DMS53 treated with DMSO at 0.1 percent for 48 hours (cell line): ENCODE measurements at regions not wholly inside any gene's neighbourhood (a gene's known extent, or its start where the extent isn't known, plus 50 kb on each side); places are given as distances from the start of the nearest gene placed in this dataset.

Experiments
- DNase-seq: peaks from one replicate; lab custom pipeline; 2025; ENCODE audit not compliant: unreplicated experiment; lab: John Stamatoyannopoulos, UW

GRCh38 chr18:57991552-57991951, 52.5 kb upstream of the NEDD4L start:
- DNase-seq = no peak

DNA sequence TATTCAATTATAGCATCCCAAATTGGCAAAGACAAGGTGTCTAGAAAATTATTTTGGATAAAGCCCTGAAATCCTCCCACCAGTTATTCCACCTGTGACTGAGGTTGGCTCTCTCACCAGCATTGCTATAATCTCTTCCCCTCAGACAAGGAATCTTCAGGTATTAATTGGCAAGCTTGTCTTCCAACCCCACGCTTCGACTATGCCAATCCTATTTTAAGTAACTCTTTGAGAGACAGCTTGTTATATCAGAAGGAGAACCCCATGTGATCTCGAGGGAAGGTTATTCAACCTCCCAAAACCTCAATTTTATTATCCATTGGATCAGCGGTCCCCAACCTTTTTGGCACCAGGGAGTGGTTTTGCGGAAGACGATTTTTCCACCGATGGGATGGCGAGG, 54.5 kb upstream of the NEDD4L start:
- no peak for DNase-seq

DNA sequence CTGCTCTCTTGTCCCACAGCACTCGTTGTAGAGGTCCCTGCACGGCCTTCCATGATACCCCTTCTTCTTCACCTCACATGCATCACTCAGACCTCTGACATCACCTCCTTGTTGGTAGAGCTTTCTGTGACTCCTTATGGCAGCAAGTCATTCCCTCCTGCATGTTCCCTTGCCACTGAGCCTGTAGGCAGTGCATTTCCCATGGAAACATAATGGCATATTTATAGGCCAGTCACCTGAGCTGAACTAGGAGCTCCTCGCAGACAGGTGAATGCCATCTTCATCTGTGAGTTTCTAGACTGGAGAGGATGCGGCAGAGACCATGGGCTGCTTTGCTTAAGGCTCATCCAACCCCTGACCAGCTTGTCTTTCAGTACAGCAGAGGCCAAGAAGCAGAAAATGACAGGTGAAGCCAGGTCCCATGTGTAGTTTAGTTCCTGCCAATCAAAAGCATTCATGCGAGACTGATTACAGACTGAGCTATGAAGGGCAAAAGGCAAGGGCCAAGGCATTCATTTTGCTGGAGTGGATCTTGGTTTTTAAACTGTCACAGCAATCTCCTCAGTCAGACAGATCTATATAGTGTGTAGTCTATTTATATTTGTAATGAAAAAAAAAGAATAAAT, 59.4 kb upstream of the NEDD4L start:
- DNase-seq = peak; percentile 13

GRCh38 chr18:57983965-57984364, 60.1 kb upstream of the NEDD4L start:
- no peak for DNase-seq

GRCh38 chr18:57983472-57983871, 60.6 kb upstream of the NEDD4L start:
- no peak for DNase-seq

GRCh38 chr18:57982372-57983021, 61.5 kb upstream of the NEDD4L start:
- DNase-seq = no peak

- DNase-seq = no peak
Measured at GRCh38 chr18:57981308-57982028, 62.6 kb upstream of the NEDD4L start.

DNA sequence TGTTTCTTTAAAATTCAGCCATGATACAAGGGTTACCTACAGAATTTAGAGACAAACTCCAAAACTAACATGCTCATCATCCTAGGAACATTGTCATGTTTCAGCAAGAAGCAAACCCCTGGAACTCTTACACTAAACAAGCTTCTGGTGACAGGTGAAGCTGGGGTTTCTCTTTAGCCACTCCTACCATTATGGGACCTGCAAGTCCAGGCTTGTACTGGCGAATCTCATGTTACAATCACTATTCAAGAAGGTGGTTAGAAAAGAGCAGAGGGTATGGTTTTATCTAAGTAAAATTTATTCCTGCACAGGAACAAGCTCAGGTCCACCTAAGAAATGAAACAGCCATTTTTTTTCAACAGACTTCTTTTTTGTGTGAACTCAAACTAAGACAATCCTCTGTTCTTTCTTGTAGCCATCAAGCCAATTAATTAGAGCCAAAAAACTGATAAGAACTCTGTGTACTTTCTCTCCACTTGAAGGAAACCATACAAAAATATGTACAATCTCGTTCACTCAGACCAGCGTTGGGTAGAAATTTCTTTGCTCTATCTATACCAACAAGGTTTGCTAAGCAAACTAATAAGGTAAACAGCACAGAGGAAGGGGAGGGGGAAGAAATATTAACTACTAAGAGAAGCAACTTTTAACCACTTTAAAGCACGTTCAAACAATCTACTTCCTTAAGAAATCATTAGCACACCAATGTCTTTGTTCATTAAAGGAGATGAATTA, 63.3 kb upstream of the NEDD4L start:
- peak; percentile 84 for DNase-seq

GRCh38 chr18:57976230-57976773, 67.7 kb upstream of the NEDD4L start:
- no peak for DNase-seq

- DNase-seq = no peak
Measured at GRCh38 chr18:57975805-57976204, 68.2 kb upstream of the NEDD4L start.

DNA sequence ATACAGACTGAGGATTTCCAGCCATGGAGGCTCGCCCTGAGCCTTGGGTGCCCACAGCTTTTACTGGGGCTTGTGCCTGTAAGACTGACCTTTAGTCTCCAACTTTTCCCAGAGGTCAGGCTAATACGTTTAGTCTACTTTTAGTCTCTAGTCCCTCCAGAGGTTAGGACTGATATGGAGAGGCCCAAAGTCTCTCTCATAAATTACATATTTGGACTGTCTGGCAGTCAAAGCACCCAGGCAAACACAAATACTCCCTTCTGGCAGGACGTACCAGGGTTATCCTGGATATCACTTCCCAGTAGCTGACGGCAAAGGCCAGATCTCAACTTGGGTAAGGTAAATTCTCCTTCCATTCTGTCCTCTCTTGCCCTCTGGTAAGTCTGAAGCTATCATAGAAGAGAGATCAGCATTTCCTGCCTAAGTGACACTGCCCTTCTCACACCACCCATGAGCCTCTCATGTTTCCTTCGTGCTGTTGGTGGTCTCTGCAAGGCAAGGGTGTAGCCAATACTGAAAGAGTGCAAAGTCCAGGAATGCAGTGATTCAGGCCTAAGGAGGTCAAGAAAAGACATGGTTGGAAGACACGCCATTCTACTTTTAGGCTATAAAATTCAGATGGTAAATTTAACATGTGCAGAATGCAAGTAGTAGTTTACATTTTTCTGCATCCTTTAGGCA, 69.3 kb upstream of the NEDD4L start:
- DNase-seq = no peak

GRCh38 chr18:57973889-57974288, 70.1 kb upstream of the NEDD4L start:
- DNase-seq = no peak

DNA sequence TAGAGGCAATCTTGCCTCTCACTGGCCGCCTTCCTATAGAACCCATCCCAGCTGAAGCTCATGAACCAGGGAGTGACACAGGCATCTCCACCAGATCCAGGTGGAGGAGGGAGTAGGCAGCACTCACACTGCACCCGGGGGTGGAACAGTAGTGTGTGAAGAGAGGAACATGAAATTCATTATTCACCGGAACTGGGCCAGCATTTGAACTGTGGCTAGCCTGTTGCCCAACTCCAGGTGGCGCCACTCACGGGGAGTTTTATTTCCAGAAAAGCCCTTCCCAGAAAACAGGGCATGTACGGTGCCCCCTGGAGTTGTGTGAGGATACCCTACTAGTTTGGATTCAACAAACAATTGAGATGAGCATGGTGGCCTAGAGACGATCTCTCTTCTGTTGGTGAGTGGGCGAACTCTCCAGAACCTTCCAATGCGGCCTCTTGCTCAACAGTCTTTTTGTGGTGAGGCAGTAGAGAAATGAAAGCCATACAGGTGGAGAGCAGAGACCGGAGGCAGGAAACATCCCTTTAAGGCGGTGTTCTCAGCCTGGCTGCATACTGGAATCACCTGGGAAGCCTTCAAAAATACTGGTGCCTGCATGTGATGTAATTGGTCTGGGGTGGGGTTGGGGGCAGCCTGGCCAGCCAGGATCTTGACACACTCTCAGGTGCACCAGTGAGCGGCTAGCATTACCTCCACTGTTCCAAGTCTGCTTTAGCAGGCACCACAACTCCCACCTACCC, 73.5 kb upstream of the NEDD4L start:
- DNase-seq = no peak

GRCh38 chr18:57969824-57970223, 74.2 kb upstream of the NEDD4L start:
- no peak for DNase-seq

- DNase-seq = no peak
Measured at GRCh38 chr18:57965246-57965645, 78.8 kb upstream of the NEDD4L start.

GRCh38 chr18:57961876-57962505, 82.0 kb upstream of the NEDD4L start:
- no peak for DNase-seq

- DNase-seq = no peak
Measured at GRCh38 chr18:57961411-57961810, 82.6 kb upstream of the NEDD4L start.

- DNase-seq = peak; percentile 54
Measured at GRCh38 chr18:57959278-57959677, 84.7 kb upstream of the NEDD4L start.

GRCh38 chr18:57957210-57957609, 86.8 kb upstream of the NEDD4L start:
- no peak for DNase-seq

GRCh38 chr18:57956491-57956890, 87.5 kb upstream of the NEDD4L start:
- no peak for DNase-seq
